ENCODE measurements at regions not wholly inside any gene's neighbourhood (a gene's known extent, or its start where the extent isn't known, plus 50 kb on each side); places are given as distances from the start of the nearest gene placed in this dataset.

DNA sequence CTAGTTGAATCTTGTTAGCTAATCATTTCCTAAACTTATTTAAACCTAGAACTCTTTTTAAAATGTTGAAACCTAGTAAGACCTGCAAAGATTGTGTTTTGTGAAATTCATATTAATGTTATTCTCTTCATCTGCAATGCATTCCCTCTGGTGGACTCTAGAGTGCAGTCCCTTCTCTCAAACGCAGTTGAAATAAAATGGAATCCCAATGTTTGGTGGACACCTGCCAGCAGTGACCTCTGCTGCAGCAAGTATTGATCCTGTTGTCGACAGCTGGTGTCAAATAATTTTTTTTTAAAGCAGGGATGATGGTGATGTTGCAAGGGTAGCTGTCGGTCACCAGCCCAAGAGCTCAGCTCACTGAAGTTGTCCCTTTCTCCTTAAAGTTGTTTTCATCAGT lies 492.0 kb downstream of the ZIC3 start:
- no peaks in the 10 kb centered on the region for H3K4me1 ChIP-seq
- WGBS, 2 donors: 52 to 90% methylated on average over 2 to 3 of the region's 3 CpGs
- H3K27me3 ChIP-seq: no peaks in the 10 kb centered on the region
- no peaks in the 10 kb centered on the region for H3K9me3 ChIP-seq
- no peak overlapping the region for H3K27ac ChIP-seq
- H3K4me3 ChIP-seq: no peak overlapping the region
- DNase-seq: no peak
- ATAC-seq (ENCODE audit: low FRiP score in 2 of 2): no peak
- TF ChIP-seq, protein P1, sequence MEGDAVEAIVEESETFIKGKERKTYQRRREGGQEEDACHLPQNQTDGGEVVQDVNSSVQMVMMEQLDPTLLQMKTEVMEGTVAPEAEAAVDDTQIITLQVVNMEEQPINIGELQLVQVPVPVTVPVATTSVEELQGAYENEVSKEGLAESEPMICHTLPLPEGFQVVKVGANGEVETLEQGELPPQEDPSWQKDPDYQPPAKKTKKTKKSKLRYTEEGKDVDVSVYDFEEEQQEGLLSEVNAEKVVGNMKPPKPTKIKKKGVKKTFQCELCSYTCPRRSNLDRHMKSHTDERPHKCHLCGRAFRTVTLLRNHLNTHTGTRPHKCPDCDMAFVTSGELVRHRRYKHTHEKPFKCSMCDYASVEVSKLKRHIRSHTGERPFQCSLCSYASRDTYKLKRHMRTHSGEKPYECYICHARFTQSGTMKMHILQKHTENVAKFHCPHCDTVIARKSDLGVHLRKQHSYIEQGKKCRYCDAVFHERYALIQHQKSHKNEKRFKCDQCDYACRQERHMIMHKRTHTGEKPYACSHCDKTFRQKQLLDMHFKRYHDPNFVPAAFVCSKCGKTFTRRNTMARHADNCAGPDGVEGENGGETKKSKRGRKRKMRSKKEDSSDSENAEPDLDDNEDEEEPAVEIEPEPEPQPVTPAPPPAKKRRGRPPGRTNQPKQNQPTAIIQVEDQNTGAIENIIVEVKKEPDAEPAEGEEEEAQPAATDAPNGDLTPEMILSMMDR (IDR thresholded peaks at IDR 0.05): no peak
- TF ChIP-seq EP300 (IDR thresholded peaks at IDR 0.05) (no peak), POLR2A (IDR thresholded peaks at IDR 0.05) (no peak), POLR2AphosphoS5 (IDR thresholded peaks at IDR 0.05) (no peak)
- H3K36me3 ChIP-seq: no peaks in the 10 kb centered on the region

DNA sequence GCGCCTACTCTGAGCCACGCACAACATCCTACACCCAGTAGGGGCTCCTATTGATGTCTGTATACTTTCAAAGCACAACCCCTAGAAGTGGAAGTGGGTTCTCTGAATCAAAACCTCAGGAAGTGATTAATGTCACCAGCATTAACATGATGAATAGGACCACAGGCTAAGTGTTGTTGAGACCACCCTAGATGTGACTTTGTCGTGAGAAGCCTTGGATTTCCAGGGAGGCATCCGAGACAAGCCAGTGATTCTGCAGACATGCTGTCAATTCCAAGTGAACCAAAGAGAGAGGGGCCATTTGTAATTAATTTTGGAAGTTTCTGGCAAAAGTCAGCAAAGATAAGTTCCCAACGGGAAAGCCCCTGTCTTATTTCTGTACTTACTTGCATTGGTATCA lies 493.0 kb downstream of the ZIC3 start:
- Histone ChIP-seq H3K36me3 (no peaks in the 10 kb centered on the region), H3K27ac (no peak overlapping the region), H3K4me3 (no peak overlapping the region), H3K4me1 (no peaks in the 10 kb centered on the region), H3K9me3 (no peaks in the 10 kb centered on the region), H3K27me3 (no peaks in the 10 kb centered on the region)
- ATAC-seq (ENCODE audit: low FRiP score in 2 of 2): no peak
- no peak for TF ChIP-seq POLR2A (IDR thresholded peaks at IDR 0.05)
- TF ChIP-seq POLR2AphosphoS5 (IDR thresholded peaks at IDR 0.05): no peak
- TF ChIP-seq, protein P1 (IDR thresholded peaks at IDR 0.05): no peak
- no peak for TF ChIP-seq EP300 (IDR thresholded peaks at IDR 0.05)
- no peak for DNase-seq
- WGBS, 2 donors: 27 to 44% methylated on average over 3 to 5 of the region's 5 CpGs

DNA sequence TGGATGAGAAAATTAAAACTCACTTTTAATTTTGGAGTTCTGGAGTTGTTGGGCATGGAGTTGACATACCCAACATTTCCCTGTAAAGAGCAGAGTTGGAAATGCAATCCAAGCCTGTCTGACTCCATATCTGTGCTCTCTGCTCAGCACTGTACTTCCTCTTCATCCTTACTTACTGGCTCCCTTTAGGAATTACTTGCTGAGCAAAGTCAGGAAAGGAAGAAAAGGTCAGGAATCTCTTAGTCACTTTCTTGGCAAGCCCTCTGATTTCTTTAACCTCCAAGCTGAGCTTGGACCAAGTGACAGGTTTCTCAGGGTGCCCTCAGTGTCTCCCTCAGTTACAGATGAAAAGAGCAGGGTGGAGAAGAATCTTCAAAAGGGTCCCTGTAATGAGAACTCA lies 501.5 kb downstream of the ZIC3 start:
- Histone ChIP-seq H3K27ac (no peak overlapping the region), H3K9me3 (no peaks in the 10 kb centered on the region), H3K27me3 (no peaks in the 10 kb centered on the region), H3K4me3 (no peak overlapping the region), H3K36me3 (no peaks in the 10 kb centered on the region), H3K4me1 (no peaks in the 10 kb centered on the region)
- no peak for TF ChIP-seq EP300 (IDR thresholded peaks at IDR 0.05)
- no peak for TF ChIP-seq POLR2AphosphoS5 (IDR thresholded peaks at IDR 0.05)
- TF ChIP-seq POLR2A (IDR thresholded peaks at IDR 0.05): no peak
- TF ChIP-seq, protein P1 (IDR thresholded peaks at IDR 0.05): no peak
- no peak for DNase-seq
- no peak for ATAC-seq (ENCODE audit: low FRiP score in 2 of 2)

DNA sequence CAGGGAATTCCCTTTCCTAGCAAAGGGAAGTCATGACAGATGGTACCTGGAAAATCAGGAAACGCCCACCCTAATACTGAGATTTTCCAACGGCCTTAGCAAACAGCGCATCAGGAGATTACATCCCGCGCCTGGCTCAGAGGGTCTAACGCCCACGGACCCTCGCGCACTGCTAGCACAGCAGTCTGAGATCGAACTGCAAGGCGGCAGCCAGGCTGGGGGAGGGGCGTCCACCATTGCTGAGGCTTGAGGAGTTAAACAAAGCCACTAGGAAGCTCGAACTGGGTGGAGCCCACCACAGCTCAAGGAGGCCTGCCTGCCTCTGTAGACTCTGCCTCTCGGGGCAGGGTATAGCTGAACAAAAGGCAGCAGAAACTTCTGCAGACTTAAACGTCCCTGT lies 507.7 kb downstream of the ZIC3 start:
- H3K4me3 ChIP-seq: no peak overlapping the region

DNA sequence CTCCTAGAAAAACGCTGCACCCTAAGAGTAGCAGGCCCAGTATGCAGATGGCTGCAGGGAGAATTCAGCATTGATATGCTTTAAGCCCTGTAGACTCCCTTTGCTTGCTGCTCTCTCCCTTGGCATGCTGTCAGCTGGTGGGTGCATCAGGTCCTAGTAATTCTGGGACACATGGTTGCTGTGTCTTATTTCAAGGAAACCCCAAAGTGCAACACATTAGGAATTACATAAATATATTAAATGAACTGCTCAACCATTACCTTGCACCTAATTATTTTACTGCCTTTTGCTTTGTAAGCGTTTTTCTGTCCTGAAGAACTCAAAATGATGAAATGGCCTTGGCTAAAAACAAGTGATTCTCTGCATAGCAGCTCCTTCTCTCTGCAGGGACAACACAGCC lies 516.3 kb downstream of the ZIC3 start:
- 19 to 29% methylated on average over 2 of the region's 2 CpGs for WGBS, 2 donors
- TF ChIP-seq EP300 (IDR thresholded peaks at IDR 0.05) (no peak), POLR2AphosphoS5 (IDR thresholded peaks at IDR 0.05) (no peak), POLR2A (IDR thresholded peaks at IDR 0.05) (no peak)
- TF ChIP-seq, protein P1 (IDR thresholded peaks at IDR 0.05): no peak

More for the DNA sequence above, 507.7 kb downstream of the ZIC3 start:
- Histone ChIP-seq H3K27me3 (no peaks in the 10 kb centered on the region), H3K27ac (no peak overlapping the region), H3K9me3 (no peaks in the 10 kb centered on the region), H3K36me3 (no peaks in the 10 kb centered on the region), H3K4me1 (no peaks in the 10 kb centered on the region)
- ATAC-seq (ENCODE audit: low FRiP score in 2 of 2) (no peak), DNase-seq (peak in 1 of 2 donors; percentile 22)
- TF ChIP-seq, protein P1 (IDR thresholded peaks at IDR 0.05): no peak
- TF ChIP-seq EP300 (IDR thresholded peaks at IDR 0.05) (no peak), POLR2AphosphoS5 (IDR thresholded peaks at IDR 0.05) (no peak), POLR2A (IDR thresholded peaks at IDR 0.05) (no peak)
- 71% methylated on average over 15 of the region's 15 CpGs; no CpG with 5 or more reads in 1 of the 2 donors for WGBS, 2 donors

More for the DNA sequence above, 516.3 kb downstream of the ZIC3 start:
- Histone ChIP-seq H3K9me3 (no peaks in the 10 kb centered on the region), H3K4me1 (no peaks in the 10 kb centered on the region), H3K27ac (no peak overlapping the region), H3K36me3 (no peaks in the 10 kb centered on the region), H3K4me3 (no peak overlapping the region), H3K27me3 (no peaks in the 10 kb centered on the region)
- ATAC-seq (ENCODE audit: low FRiP score in 2 of 2): no peak
- no peak for DNase-seq
